Esophagus squamous epithelium (tissue), 5 donors: ENCODE measurements at regions not wholly inside any gene's neighbourhood (a gene's known extent, or its start where the extent isn't known, plus 50 kb on each side); places are given as distances from the start of the nearest gene placed in this dataset.

Source experiments
- DNase-seq: peaks from one replicate; lab custom pipeline; 2025; lab: John Stamatoyannopoulos, UW
- H3K27ac ChIP-seq, 4 donors: fragments of 200-600 bp; sonication (generic); one replicate each; pipeline ENCODE4 v1.5.1; 2016 to 2019; ENCODE audit warnings: mild to moderate bottlenecking in 1 of 4
- H3K27me3 ChIP-seq, 4 donors: fragments of 200-600 bp; sonication (generic); 1 replicate in 3 of 4; 2 replicates in 1 of 4; pipeline versions ENCODE4 v1.5.1 to v1.6.0; 2017 to 2021; ENCODE audit warnings: antibody characterized with exemption in 1 of 4
- H3K36me3 ChIP-seq, 3 donors: fragments of 200-600 bp; sonication (generic); one replicate each; pipeline ENCODE4 v1.5.1; 2016 to 2019
- H3K4me1 ChIP-seq, 3 donors: fragments of 200-600 bp; sonication (generic); one replicate each; pipeline ENCODE4 v1.5.1; 2017 to 2019
- H3K4me3 ChIP-seq, 4 donors: fragments of 200-600 bp; sonication (generic); 1 replicate in 3 of 4; 2 replicates in 1 of 4; pipeline ENCODE4 v1.5.1; 2016 to 2019; ENCODE audit warnings: mild to moderate bottlenecking in 2 of 4, moderate library complexity in 1 of 4
- H3K9me3 ChIP-seq, 3 donors: fragments of 200-600 bp; sonication (generic); one replicate each; pipeline ENCODE4 v1.5.1; 2016 to 2019
- CTCF ChIP-seq, 6 experiments: fragments of 450-650 bp in 4 of 6; fragments of 200-600 bp in 2 of 6; sonication (generic) in 2 of 6; IDR thresholded peaks; one replicate each; pipeline ENCODE4 v1.5.1; 2016 to 2019; ENCODE audit warnings: antibody characterized with exemption in 6 of 6, mild to moderate bottlenecking in 4 of 6, moderate library complexity in 4 of 6
- POLR2A ChIP-seq, 4 donors: fragments of 450-650 bp; IDR thresholded peaks; one replicate each; pipeline ENCODE4 v1.6.1; 2017; ENCODE audit warnings: antibody characterized with exemption in 4 of 4, mild to moderate bottlenecking in 4 of 4, moderate library complexity in 3 of 4
- WGBS, 2 donors: methylation state at CpG; one replicate each; pipeline ENCODE4 v1.1.5; 2018; 5-methylcytosine and 5-hydroxymethylcytosine counted together
- intact Hi-C: fragments of 100-400 bp; cut with DNase I; formaldehyde crosslinking; loops from one replicate; pipeline ENCODE4 v1.15.0; 2022
- donor health status: DM: yes; HTN: yes; CAD: no.

DNA sequence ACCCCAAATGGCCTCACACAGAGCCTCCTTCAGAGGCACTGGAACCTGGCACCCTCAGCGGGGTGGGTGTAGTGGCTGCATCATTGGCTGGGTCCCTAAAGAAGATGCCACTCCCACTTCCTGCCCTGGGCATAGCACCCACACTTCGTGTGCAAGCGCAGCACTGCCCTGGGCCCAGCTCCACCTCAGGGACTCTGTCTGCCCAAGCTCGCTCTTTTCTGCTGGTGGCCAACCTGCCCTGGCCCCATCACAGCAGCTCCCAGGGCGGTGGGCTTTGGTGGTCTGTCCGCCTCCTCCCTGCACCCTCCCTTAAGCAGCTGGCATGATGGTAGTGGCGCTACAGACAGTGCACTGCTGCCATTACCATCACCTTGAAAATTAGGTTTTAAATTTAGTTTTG is 829.3 kb upstream of the BRINP3 start:
- Histone ChIP-seq H3K27me3 (no peaks in the 10 kb centered on the region), H3K27ac (no peak overlapping the region), H3K9me3 (no peaks in the 10 kb centered on the region), H3K4me1 (no peaks in the 10 kb centered on the region), H3K36me3 (no peaks in the 10 kb centered on the region), H3K4me3 (no peak overlapping the region)
- TF ChIP-seq CTCF (IDR thresholded peaks at IDR 0.05): no peak
- no peak for TF ChIP-seq POLR2A (IDR thresholded peaks at IDR 0.05)
- intact Hi-C loops: no loop called here
- WGBS, 2 donors: 77 to 82% methylated on average over 4 to 7 of the region's 7 CpGs
- no peak for DNase-seq

DNA sequence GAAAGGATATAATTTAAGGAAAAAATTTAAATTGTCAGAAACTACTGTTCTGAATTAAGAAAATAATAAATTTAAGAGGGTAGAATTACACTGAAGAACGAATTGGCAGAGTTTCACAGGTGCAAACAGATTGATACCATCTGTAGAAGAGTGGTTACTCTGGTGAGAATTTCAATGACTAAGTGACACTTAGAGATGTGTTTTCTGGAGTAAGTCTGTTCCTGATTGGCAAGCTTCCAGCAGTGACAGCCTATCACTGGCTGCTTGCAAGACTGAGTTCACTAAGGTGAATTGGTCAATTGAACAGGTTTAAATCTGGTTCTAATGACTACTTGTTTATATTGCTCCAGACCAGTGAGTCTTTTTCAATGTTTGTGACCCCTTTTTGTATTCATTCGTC is 838.2 kb upstream of the RGS18 start:
- no peaks in the 10 kb centered on the region for H3K36me3 ChIP-seq
- no peaks in the 10 kb centered on the region for H3K9me3 ChIP-seq
- H3K27me3 ChIP-seq: no peaks in the 10 kb centered on the region
- WGBS, 2 donors: 37 to 55% methylated on average over 2 of the region's 2 CpGs
- no peaks in the 10 kb centered on the region for H3K4me1 ChIP-seq
- DNase-seq: no peak
- H3K27ac ChIP-seq: no peak overlapping the region
- intact Hi-C loops: no loop called here
- TF ChIP-seq CTCF (IDR thresholded peaks at IDR 0.05) (no peak), POLR2A (IDR thresholded peaks at IDR 0.05) (no peak)
- no peak overlapping the region for H3K4me3 ChIP-seq

DNA sequence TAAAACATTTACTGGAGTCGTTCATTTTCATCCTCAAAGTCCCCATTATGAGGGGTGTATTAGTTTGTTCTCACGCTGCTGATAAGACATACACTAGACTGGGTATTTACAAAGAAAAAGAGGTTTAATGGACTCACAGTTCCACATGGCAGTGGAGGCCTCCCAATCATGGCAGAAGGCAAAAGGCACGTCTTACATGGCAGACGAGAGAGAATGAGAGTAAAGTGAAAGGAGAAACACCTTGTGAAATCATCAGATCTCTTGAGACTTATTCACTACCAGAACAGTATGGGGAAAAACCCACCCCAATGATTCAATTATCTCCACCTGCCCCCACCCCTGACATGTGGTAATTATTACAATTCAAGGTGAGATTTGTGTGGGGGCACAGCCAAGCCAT is 830.4 kb upstream of the RGS18 start:
- H3K9me3 ChIP-seq: no peaks in the 10 kb centered on the region
- H3K27me3 ChIP-seq: no peaks in the 10 kb centered on the region
- DNase-seq: no peak
- H3K4me3 ChIP-seq: no peak overlapping the region
- no peaks in the 10 kb centered on the region for H3K4me1 ChIP-seq
- no peaks in the 10 kb centered on the region for H3K36me3 ChIP-seq
- intact Hi-C loops: no loop called here
- TF ChIP-seq POLR2A (IDR thresholded peaks at IDR 0.05) (no peak), CTCF (IDR thresholded peaks at IDR 0.05) (no peak)
- H3K27ac ChIP-seq: no peak overlapping the region
- WGBS, 2 donors: 55 to 79% methylated on average over 4 of the region's 4 CpGs

GRCh38 chr1:191343816-191344215 is 814.4 kb upstream of the RGS18 start:
- WGBS, 2 donors: 29 to 38% methylated on average over 1 of the region's 1 CpG
- TF ChIP-seq CTCF (IDR thresholded peaks at IDR 0.05): no peak
- TF ChIP-seq POLR2A (IDR thresholded peaks at IDR 0.05): no peak
- DNase-seq: no peak

GRCh38 chr1:191346381-191346780 is 811.9 kb upstream of the RGS18 start:
- Histone ChIP-seq H3K27me3 (no peaks in the 10 kb centered on the region), H3K27ac (no peak overlapping the region), H3K36me3 (no peaks in the 10 kb centered on the region), H3K4me1 (no peaks in the 10 kb centered on the region), H3K9me3 (no peaks in the 10 kb centered on the region), H3K4me3 (no peak overlapping the region)
- DNase-seq: no peak
- intact Hi-C loops: no loop called here
- TF ChIP-seq CTCF (IDR thresholded peaks at IDR 0.05) (no peak), POLR2A (IDR thresholded peaks at IDR 0.05) (no peak)
- WGBS, 2 donors: 73 to 75% methylated on average over 3 of the region's 3 CpGs

More at GRCh38 chr1:191343816-191344215, 814.4 kb upstream of the RGS18 start:
- H3K27ac ChIP-seq: no peak overlapping the region
- no peaks in the 10 kb centered on the region for H3K27me3 ChIP-seq
- no peaks in the 10 kb centered on the region for H3K36me3 ChIP-seq
- H3K4me3 ChIP-seq: no peak overlapping the region
- no peaks in the 10 kb centered on the region for H3K9me3 ChIP-seq
- no peaks in the 10 kb centered on the region for H3K4me1 ChIP-seq
- intact Hi-C loops: no loop called here
